ENCODE measurements at regions not wholly inside any gene's neighbourhood (a gene's known extent, or its start where the extent isn't known, plus 50 kb on each side); places are given as distances from the start of the nearest gene placed in this dataset.

DNA sequence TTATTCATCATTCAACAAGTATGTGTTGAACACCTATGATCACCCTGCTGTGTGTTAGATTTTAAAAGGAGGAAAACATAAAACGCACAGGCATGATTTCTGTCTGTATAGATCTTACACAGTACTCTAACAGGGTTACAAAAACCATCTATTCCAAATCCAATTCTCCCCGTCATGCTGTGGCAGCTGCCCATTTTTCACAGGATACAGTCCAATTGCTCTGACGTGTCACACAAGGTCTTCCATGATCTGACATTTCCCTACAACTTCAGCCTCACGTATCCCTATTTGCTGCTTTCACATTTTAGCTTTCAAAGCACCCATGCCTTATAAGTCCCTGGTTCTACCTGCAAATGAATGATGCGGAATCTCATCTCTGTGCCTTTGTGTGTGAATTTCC is 67.0 kb upstream of the CNTNAP4 start:
- no peak for DNase-seq (ENCODE audit: low read depth)
- no peaks in the 10 kb centered on the region for H3K4me1 ChIP-seq (ENCODE audit: control insufficient read depth, insufficient read depth, low read length)
- H3K36me3 ChIP-seq (ENCODE audit: control insufficient read depth, insufficient read depth, low read length, severe bottlenecking): no peaks in the 10 kb centered on the region
- no peaks in the 10 kb centered on the region for H3K27me3 ChIP-seq (replicated peaks; ENCODE audit: control insufficient read depth, insufficient read depth, low read length)
- no peak overlapping the region for H3K9ac ChIP-seq (ENCODE audit: low read length)
- H3K4me3 ChIP-seq (ENCODE audit: low read length): no peak overlapping the region
- H3K9me3 ChIP-seq (ENCODE audit: control insufficient read depth, low read length): peaks cover 11% of the 10 kb centered on the region

GRCh38 chr16:76213860-76214259 is 63.3 kb upstream of the CNTNAP4 start:
- H3K9ac ChIP-seq (ENCODE audit: low read length): no peak overlapping the region
- H3K9me3 ChIP-seq (ENCODE audit: control insufficient read depth, low read length): peaks cover 11% of the 10 kb centered on the region
- no peaks in the 10 kb centered on the region for H3K27me3 ChIP-seq (replicated peaks; ENCODE audit: control insufficient read depth, insufficient read depth, low read length)
- no peaks in the 10 kb centered on the region for H3K4me1 ChIP-seq (ENCODE audit: control insufficient read depth, insufficient read depth, low read length)
- no peak overlapping the region for H3K4me3 ChIP-seq (ENCODE audit: low read length)
- H3K36me3 ChIP-seq (ENCODE audit: control insufficient read depth, insufficient read depth, low read length, severe bottlenecking): no peaks in the 10 kb centered on the region
- DNase-seq (ENCODE audit: low read depth): no peak

DNA sequence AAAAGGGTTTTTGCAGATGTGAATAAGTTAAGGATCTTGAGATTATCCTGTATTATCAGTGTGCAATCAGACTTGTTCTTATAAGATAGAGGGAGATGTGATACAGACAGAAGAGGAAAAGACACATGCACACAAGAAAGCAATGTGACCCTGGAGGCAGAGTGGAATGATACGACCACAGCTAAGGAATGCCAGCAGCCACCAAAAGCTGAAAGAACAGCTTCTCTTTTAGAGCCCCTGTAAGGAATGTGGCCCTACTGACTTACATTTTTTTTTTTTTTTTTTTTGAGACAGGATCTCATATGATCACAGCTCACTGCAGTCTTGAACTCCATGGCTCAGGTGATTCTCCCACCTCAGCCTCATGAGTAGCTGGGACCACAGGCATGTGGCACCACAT is 62.3 kb upstream of the CNTNAP4 start:
- Histone ChIP-seq H3K4me3 (ENCODE audit: low read length) (no peak overlapping the region), H3K9ac (ENCODE audit: low read length) (no peak overlapping the region), H3K36me3 (ENCODE audit: control insufficient read depth, insufficient read depth, low read length, severe bottlenecking) (no peaks in the 10 kb centered on the region), H3K27me3 (replicated peaks; ENCODE audit: control insufficient read depth, insufficient read depth, low read length) (no peaks in the 10 kb centered on the region), H3K4me1 (ENCODE audit: control insufficient read depth, insufficient read depth, low read length) (no peaks in the 10 kb centered on the region), H3K9me3 (ENCODE audit: control insufficient read depth, low read length) (peaks cover 11% of the 10 kb centered on the region)
- no peak for DNase-seq (ENCODE audit: low read depth)

DNA sequence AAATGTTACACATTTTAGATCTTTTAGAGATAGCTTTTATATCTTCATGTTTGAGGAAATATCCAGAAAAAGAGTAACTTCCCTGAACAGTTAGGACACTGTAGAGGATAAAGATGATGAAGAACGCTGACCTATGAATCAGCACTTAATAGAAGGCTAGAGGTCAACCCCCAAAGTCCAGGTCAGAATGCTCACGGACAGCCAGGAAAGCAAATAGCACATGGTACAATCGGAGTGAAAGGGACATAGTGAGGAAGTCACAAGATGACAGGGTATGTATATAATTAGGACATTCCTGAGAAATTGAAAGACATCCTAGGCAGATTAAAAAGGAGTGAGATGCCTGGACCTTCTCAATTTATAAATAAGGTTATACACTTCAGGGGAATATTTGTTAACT is 55.1 kb upstream of the CNTNAP4 start:
- H3K36me3 ChIP-seq (ENCODE audit: control insufficient read depth, insufficient read depth, low read length, severe bottlenecking): no peaks in the 10 kb centered on the region
- no peak overlapping the region for H3K9ac ChIP-seq (ENCODE audit: low read length)
- peaks cover 22% of the 10 kb centered on the region for H3K4me1 ChIP-seq (ENCODE audit: control insufficient read depth, insufficient read depth, low read length)
- H3K27me3 ChIP-seq (replicated peaks; ENCODE audit: control insufficient read depth, insufficient read depth, low read length): no peaks in the 10 kb centered on the region
- no peaks in the 10 kb centered on the region for H3K9me3 ChIP-seq (ENCODE audit: control insufficient read depth, low read length)
- H3K4me3 ChIP-seq (ENCODE audit: low read length): no peak overlapping the region
- DNase-seq (ENCODE audit: low read depth): no peak

DNA sequence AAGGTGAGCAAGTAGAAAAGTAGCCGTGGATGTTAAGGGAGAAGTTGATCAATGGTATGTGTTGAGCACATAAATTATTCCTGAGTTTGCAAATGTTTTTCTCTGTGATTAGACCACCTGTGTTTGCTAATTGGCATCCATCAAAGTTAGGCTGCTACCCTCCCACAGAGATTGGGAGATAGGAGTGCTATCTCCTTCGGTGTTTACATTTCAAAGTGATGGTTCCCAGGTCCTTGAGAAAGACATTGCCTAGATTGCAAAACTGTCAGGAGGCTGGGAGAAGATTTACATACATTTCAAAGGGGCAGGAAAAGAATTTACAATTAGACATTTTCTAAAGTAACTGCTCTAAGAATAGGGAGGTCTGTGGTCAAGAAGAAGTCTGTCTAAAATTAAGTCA is 54.3 kb upstream of the CNTNAP4 start:
- H3K9ac ChIP-seq (ENCODE audit: low read length): no peak overlapping the region
- H3K27me3 ChIP-seq (replicated peaks; ENCODE audit: control insufficient read depth, insufficient read depth, low read length): no peaks in the 10 kb centered on the region
- no peak overlapping the region for H3K4me3 ChIP-seq (ENCODE audit: low read length)
- H3K9me3 ChIP-seq (ENCODE audit: control insufficient read depth, low read length): no peaks in the 10 kb centered on the region
- H3K36me3 ChIP-seq (ENCODE audit: control insufficient read depth, insufficient read depth, low read length, severe bottlenecking): no peaks in the 10 kb centered on the region
- peaks cover 22% of the 10 kb centered on the region for H3K4me1 ChIP-seq (ENCODE audit: control insufficient read depth, insufficient read depth, low read length)
- no peak for DNase-seq (ENCODE audit: low read depth)

- H3K4me3 ChIP-seq (ENCODE audit: low read length): no peak overlapping the region
- no peaks in the 10 kb centered on the region for H3K9me3 ChIP-seq (ENCODE audit: control insufficient read depth, low read length)
- no peaks in the 10 kb centered on the region for H3K36me3 ChIP-seq (ENCODE audit: control insufficient read depth, insufficient read depth, low read length, severe bottlenecking)
- H3K27me3 ChIP-seq (replicated peaks; ENCODE audit: control insufficient read depth, insufficient read depth, low read length): no peaks in the 10 kb centered on the region
- H3K4me1 ChIP-seq (ENCODE audit: control insufficient read depth, insufficient read depth, low read length): peaks cover 22% of the 10 kb centered on the region
- DNase-seq (ENCODE audit: low read depth): peak; percentile 1
- no peak overlapping the region for H3K9ac ChIP-seq (ENCODE audit: low read length)
These were observed 51.2 kb upstream of the CNTNAP4 start for GRCh38 chr16:76226011-76226410.

DNA sequence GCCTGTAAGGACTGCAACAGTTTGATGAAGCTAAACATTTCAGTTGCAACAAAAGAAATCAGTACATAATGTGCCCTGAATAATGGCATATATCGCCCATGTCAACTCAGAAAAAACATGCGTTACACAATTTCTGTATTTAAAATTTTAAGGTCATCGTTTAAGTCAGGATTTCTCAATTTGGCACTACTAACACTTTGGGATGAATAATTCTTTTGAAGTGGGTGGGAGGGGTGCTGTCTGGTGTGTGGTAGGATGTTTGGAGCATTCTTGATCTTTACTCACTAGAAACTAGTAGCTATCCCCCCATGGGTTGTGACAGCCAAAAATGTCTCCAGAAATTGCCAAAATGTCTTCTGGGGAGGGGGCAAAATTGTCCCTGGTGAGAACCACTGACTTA is 50.7 kb upstream of the CNTNAP4 start:
- H3K27me3 ChIP-seq (replicated peaks; ENCODE audit: control insufficient read depth, insufficient read depth, low read length): no peaks in the 10 kb centered on the region
- no peak for DNase-seq (ENCODE audit: low read depth)

More for the DNA sequence above, 50.7 kb upstream of the CNTNAP4 start:
- no peaks in the 10 kb centered on the region for H3K36me3 ChIP-seq (ENCODE audit: control insufficient read depth, insufficient read depth, low read length, severe bottlenecking)
- H3K9ac ChIP-seq (ENCODE audit: low read length): no peak overlapping the region
- H3K4me3 ChIP-seq (ENCODE audit: low read length): no peak overlapping the region
- H3K4me1 ChIP-seq (ENCODE audit: control insufficient read depth, insufficient read depth, low read length): peaks cover 22% of the 10 kb centered on the region
- no peaks in the 10 kb centered on the region for H3K9me3 ChIP-seq (ENCODE audit: control insufficient read depth, low read length)
